ENCODE measurements at regions not wholly inside any gene's neighbourhood (a gene's known extent, or its start where the extent isn't known, plus 50 kb on each side); places are given as distances from the start of the nearest gene placed in this dataset.

GRCh38 chr6:156686301-156686994 lies 90.7 kb upstream of the ARID1B start:
- peak overlapping the region in 3 of 4 donors; percentile 68 to 86 (median 76) for H3K4me3 ChIP-seq
- peaks cover 6 to 15% of the 10 kb centered on the region in 2 donors for H3K4me1 ChIP-seq (replicated peaks in 1 of 2)
- no peaks in the 10 kb centered on the region for H3K9me3 ChIP-seq (replicated peaks in 1 of 3)
- H3K27ac ChIP-seq: peak overlapping the region; percentile 97 to 100 (median 98)
- peak in 5 of 6 experiments; percentile 30 to 82 (median 53) for TF ChIP-seq CTCF (IDR thresholded peaks at IDR 0.05)
- TF ChIP-seq POLR2A (IDR thresholded peaks at IDR 0.05): no peak
- H3K27me3 ChIP-seq: no peaks in the 10 kb centered on the region
- no peaks in the 10 kb centered on the region for H3K36me3 ChIP-seq (replicated peaks in 1 of 2)
- intact Hi-C loops (cut with DNase I): loop anchor here (5.0 to 10.0 kb wide), 3 partner anchors 91 to 266 kb away; partner anchors contain the start of gene ARID1B (in 1 of the 2)
- DNase-seq: peak in 6 of 7 donors; percentile 31 to 79 (median 53)
- 0 to 1% (median 0%) methylated on average over 15 of the region's 15 CpGs for WGBS, 4 donors

- WGBS, 4 donors: 7 to 15% (median 10%) methylated on average over 4 of the region's 4 CpGs
Measured at GRCh38 chr6:156685823-156686222, 91.4 kb upstream of the ARID1B start.

GRCh38 chr6:156683821-156684220 lies 93.4 kb upstream of the ARID1B start:
- TF ChIP-seq CTCF (IDR thresholded peaks at IDR 0.05): no peak
- TF ChIP-seq POLR2A (IDR thresholded peaks at IDR 0.05): no peak
- H3K4me3 ChIP-seq: no peak overlapping the region
- no peak overlapping the region for H3K27ac ChIP-seq
- intact Hi-C loops (cut with DNase I): loop anchor here in 1 of 2 donors (10.0 kb wide), 1 partner anchor 119 kb away; no protein-coding TSS in a partner anchor
- H3K36me3 ChIP-seq (replicated peaks in 1 of 2): no peaks in the 10 kb centered on the region
- H3K27me3 ChIP-seq: no peaks in the 10 kb centered on the region
- H3K4me1 ChIP-seq (replicated peaks in 1 of 2): peaks cover 6 to 15% of the 10 kb centered on the region in 2 donors
- no peak for DNase-seq
- H3K9me3 ChIP-seq (replicated peaks in 1 of 3): no peaks in the 10 kb centered on the region
- 88 to 90% (median 89%) methylated on average over 5 of the region's 5 CpGs for WGBS, 4 donors

More at GRCh38 chr6:156685823-156686222, 91.4 kb upstream of the ARID1B start:
- H3K36me3 ChIP-seq (replicated peaks in 1 of 2): no peaks in the 10 kb centered on the region
- intact Hi-C loops (cut with DNase I): loop anchor here (5.0 to 10.0 kb wide), 3 partner anchors 91 to 266 kb away; partner anchors contain the start of gene ARID1B (in 1 of the 2)
- H3K27ac ChIP-seq: peak overlapping the region; percentile 97 to 100 (median 98)
- H3K4me1 ChIP-seq (replicated peaks in 1 of 2): peaks cover 6 to 15% of the 10 kb centered on the region in 2 donors
- peak overlapping the region in 3 of 4 donors; percentile 68 to 86 (median 76) for H3K4me3 ChIP-seq
- TF ChIP-seq POLR2A (IDR thresholded peaks at IDR 0.05): no peak
- no peak for TF ChIP-seq CTCF (IDR thresholded peaks at IDR 0.05)
- no peaks in the 10 kb centered on the region for H3K9me3 ChIP-seq (replicated peaks in 1 of 3)
- H3K27me3 ChIP-seq: no peaks in the 10 kb centered on the region
- no peak for DNase-seq

GRCh38 chr6:156676721-156677120 lies 100.5 kb upstream of the ARID1B start:
- no peak for DNase-seq
- 81 to 94% (median 91%) methylated on average over 2 of the region's 2 CpGs for WGBS, 4 donors
- no peaks in the 10 kb centered on the region for H3K4me1 ChIP-seq (replicated peaks in 1 of 2)
- no peaks in the 10 kb centered on the region for H3K27me3 ChIP-seq
- no peaks in the 10 kb centered on the region for H3K9me3 ChIP-seq (replicated peaks in 1 of 3)
- no peaks in the 10 kb centered on the region for H3K36me3 ChIP-seq (replicated peaks in 1 of 2)
- TF ChIP-seq POLR2A (IDR thresholded peaks at IDR 0.05) (no peak), CTCF (IDR thresholded peaks at IDR 0.05) (no peak)
- H3K27ac ChIP-seq: no peak overlapping the region
- intact Hi-C loops (cut with DNase I): no loop called here
- H3K4me3 ChIP-seq: no peak overlapping the region
